GM18508 (cell line): ENCODE measurements at regions not wholly inside any gene's neighbourhood (a gene's known extent, or its start where the extent isn't known, plus 50 kb on each side); places are given as distances from the start of the nearest gene placed in this dataset.
"Not testable (repeated sequence)": the region's sequence is repeated elsewhere in the genome, so short reads cannot be mapped to it uniquely, and the experiment has no call there.

Experiments
- ATAC-seq: cut with Tn5 transposase; IDR thresholded peaks from one replicate; pipeline ENCODE4 v1.9.1; 2021; ENCODE audit warnings: moderate number of reproducible peaks; ENCODE audit not compliant: insufficient read depth, unreplicated experiment

DNA sequence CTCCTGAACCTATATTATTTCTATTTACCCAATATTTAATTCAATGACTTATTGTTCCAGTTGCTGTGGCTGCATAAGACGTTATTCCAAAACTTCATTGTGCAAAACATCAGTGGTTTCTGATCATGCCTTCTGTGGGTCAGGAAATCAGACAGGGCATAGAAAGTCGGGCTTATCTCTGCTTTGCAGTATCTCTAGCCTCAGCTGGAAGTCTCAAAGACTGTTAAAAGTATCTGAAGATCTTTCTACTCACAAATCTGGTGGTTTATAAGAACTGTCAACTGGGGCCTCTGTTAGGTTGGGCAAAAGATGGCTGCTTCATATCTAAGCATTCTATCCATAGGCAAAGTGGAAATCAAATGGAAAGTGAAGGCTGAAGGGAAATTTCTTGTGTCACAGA, 687.7 kb upstream of the ARRDC3 start:
- ATAC-seq = no peak

DNA sequence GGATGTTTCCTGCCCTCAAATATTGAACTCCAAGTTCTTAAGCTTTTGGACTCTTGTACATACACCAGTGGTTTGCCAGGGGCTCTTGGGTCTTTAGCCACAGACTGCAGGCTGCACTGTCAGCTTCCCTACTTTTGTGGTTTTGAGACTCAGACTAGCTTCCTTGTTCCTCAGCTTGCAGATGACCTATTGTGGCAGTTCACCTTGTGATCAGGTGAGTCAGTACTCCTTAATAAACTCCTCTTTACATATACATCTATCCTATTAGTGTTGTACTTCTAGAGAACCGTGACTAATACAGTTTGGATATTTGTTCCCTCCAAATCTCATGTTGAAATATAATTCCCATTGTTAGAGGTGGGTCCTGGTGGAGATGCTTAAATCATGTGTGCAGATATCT, 681.9 kb upstream of the ARRDC3 start:
- ATAC-seq = no peak

DNA sequence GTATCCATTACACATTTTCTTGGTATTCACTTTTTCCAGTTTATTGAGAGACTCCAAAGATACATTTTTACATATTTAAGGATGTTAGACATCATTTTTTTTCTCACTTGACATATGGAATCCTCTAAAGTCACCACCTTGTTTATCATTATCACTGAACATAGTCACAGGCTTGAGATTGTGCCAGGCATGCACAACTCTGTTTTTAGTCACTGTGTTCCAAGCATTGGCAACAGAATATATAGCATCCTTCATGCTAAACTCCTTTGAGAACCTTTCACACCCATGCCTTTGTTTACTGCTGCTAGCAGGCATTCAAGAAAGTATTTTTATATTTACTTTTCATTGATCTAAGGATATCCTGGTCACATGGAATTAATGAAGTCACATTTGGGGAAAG, 668.6 kb upstream of the ARRDC3 start:
- no peak for ATAC-seq

DNA sequence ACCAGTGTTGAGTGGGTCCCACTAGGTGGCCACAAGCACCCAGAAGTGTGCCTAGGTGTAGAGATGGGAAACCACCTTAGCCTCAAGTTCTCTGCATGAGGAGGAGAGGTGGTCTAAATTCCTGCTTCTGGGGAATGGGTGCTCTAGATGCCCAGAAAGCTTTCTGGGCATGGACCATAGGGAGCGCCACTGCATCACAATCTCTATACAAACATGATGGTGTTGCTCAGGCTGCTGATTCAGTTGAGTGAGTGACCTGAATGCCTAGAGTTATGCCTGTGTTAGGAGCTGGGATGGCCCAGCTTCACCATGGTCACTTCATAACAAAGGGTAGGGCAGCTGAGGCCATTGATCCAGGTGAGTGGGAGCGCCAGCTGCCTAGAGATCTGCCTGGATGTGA, 667.9 kb upstream of the ARRDC3 start:
- no peak for ATAC-seq

DNA sequence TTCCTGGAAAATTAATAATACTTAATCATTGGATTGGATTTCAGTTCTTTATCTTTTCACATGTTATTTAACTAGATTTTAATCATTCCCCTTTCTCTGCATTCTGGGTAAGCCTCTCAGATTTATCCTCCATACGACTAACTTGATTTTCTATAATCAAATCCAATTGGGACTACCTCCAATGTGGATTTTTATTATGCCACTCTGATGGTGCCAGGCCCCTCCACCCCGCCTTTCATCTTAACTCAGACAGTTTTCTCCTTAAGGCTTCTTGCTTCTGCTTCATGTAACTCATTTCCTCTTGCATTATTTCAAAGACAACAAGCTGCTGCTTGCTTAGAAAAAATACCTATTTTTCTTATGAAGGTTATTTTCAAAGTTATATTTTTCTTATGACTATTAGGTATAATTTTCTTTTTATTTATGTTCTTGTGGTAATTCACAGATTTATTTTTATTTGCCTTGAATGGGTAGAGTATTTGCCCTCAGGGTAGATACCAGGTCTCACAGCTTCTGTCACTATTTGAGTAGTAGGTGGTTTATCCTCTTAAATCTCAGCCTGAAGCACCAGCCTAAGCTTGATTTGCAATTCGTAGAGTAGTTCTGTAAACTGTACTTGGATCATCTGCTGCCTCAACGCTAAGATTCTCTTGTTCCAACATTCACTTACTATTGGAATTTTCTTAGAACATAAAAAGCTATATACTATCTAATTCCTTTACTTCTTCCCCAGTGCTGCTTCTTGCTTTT, 659.0 kb upstream of the ARRDC3 start:
- ATAC-seq = no peak

DNA sequence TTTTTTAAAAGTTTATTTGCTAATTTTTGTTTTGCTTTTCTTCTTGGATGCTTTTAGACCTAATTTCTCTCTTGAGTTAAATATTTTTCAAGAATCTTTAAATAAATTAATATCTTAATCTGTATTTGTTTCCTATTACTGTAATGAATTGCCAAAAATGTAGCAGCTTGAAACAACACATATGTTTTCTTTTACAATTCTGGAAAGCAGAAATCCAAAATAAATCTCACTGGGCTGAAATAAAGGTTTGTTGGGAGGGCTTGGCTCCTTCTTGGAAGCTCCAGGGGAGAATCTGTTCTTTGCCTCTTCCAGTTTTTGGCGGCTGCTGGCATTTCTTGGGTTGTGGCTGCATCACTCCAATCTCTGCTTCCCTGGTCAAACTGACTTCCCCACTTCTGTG, 658.1 kb upstream of the ARRDC3 start:
- no peak for ATAC-seq

DNA sequence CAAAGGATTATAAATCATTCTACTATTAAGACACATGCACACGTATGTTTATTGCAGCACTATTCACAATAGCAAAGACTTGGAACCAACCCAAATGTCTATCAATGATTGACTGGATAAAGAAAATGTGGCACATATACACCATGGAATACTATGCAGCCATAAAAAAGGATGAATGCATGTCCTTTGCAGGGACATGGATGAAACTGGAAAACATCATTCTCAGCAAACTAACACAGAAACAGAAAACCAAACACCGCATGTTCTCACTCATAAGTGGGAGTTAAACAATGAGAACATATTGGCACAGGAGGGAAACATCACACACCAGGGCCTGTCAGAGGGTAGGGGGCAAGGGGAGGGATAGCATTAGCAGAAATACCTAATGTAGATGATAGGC, 646.7 kb upstream of the ARRDC3 start:
- ATAC-seq = not testable (repeated sequence)

DNA sequence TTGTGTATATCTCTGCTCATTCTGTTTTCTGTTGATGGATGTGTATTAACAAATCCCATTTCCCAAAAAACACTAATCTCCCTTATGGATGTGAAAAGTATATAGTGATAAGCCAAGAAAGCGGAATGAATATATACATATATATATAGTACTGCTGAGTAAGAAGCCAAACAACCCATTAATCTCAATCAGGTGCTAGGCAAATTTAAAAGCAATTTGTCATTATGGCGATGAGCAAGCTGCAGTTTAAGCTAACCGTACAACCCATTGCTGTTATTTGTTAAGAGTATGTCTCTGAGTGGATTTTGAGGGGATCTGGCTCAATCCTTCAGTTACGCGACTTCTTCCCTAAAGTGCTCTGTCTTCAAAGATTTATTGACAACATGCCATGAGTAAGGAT, 640.4 kb upstream of the ARRDC3 start:
- no peak for ATAC-seq

DNA sequence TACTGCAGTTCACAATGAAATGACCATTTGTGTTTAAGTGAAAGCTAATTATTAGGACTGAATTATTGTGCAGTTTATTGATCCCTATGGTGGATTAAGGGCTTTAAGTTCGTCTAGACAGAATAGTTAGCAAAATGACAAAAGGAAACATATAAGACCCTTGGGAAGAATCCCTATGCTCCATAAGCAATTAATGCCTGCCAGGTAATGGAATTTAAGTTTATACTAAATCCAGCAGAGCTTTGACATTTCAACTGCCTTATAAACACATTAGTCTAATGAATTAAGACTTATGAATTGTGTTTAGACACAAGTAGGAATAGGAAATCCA, 640.0 kb upstream of the ARRDC3 start:
- ATAC-seq = no peak

DNA sequence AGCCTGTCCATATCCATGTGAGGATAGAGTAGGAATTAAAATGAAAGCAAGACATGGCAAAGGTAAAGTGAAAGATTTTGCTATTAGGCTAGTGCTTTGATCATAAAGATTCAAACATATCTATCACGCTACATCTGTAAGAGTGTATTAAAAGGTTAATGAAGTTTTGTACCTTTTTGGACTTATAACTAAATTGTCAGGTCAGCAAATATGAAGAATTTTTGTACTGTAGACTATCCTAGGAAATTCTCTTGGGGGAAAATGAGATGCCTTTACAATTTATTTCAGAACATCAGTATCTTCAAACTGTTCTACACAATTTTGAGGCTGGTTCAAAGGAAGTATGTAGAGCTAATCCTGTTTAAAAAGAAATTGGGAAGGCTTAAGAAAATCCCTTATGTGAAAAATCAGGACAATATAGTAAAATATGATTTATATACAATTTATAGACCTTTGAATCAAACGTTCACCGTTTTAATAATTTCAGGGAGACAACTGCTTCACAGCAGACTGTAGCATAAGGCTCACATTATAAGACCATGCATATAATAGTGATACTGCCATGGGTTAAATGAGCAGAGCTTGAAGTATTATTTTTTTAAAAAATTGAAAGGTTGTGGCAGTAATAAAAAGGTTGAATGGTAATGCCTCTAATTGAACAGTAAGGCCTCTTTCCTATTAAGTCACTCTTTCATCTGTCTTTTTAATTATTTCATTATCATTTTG, 639.5 kb upstream of the ARRDC3 start:
- ATAC-seq = no peak

DNA sequence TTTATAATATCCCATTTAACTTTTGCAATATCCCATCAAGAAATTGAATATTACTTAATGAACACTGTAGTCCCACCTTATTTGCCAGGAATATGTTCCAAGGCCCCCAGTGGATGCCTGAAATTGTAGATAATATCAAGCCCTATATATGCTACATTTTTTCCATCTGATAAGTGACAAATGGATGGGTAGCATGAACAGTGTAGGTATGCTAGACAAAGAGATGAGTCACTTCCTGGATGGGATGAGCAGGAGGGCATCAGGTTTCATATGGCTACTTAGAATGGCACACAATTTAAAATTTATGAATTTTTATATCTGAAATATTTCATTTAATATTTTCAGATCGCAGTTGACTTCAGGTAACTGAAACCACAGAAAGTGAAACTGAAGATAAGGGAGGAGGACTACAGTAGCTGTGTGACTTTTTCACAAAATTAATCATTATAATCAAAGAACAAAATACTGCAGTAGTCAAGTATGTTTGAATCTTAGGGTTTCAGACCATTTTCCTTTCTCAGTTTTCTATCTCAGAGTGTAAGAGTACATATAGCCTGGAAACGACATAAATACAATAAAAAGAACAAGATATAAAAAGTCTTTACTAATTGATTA, 636.4 kb upstream of the ARRDC3 start:
- no peak for ATAC-seq

DNA sequence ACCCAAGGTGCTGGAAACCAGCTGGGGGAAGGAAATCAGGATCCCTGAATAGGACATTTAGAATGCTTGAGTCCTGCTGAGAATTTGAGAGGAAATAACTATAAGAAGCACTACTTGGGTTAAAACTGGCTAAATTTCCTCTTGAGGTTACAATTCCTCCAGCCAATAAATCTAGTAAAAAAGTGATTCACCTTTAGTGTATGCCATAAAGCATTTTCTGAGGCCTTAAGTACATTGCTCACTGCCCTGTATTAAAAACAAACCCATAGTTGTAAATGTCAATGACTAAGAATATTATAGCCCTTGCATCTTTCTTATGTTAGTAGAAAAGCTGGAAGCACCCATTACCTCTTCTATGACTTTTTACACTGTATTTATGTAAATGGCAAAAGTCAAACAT, 634.7 kb upstream of the ARRDC3 start:
- ATAC-seq = no peak

DNA sequence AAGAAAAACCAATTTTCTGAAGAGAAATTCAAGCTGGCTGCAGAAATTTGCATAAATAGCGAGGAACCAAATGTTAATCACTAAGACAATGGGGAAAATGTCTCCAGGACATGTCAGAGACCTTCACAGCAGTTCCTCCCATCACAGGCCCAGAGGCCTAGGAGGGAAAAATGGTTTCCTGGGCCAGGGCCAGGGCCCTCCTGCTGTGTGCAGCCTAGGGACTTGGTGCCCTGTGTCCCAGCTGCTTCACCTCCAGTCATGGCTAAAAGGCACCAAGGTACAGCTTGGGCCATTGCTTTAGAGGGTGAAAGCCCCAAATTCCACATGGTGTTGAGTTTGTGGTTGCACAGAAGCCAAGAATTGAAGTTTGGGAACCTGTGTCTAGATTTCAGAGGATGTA, 628.7 kb upstream of the ARRDC3 start:
- ATAC-seq = not testable (repeated sequence)

DNA sequence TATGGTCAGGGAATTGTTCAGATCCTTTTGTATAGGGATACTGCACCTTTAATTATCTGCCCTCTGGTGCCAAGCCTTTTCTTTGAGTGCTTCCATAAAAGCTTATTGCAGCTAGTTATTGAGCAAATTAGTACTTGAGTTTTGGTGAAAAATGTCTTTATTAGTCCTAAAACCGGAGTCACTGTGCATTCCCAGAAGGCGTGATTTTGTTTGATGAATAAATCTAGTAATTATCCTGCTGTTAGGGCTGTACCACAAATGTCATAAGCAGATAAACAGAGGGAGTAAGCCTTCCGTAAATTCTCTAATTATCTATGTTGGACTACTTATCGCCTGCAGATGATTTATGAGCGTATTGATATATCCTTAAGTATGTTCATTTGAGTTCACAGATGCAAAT, 620.7 kb upstream of the ARRDC3 start:
- ATAC-seq = no peak

DNA sequence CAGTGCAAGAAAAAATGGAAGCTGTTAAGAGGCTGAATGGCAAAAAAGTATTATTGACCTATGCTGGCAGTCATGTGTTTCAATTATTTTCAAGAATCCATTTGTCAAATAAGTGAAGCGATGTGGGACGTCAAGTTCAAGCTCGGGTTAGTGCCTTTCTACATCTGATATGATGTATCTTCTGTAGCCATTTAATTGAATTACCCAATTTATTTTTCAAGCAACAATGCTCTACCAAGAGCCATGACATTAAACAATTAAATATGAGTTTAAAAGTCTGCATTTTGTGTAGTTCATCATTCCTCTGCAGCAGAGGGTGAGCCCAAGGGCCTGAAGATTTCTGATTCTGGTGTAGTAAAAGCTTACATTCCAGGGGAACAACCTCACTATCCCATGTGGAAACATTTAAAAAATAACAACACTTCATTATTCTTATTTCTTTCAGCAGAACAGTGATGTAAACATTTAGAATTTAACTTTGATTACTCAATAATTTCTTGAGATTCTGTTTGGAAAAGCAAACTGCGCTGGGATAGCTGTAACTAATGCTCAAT, 619.7 kb upstream of the ARRDC3 start:
- no peak for ATAC-seq

DNA sequence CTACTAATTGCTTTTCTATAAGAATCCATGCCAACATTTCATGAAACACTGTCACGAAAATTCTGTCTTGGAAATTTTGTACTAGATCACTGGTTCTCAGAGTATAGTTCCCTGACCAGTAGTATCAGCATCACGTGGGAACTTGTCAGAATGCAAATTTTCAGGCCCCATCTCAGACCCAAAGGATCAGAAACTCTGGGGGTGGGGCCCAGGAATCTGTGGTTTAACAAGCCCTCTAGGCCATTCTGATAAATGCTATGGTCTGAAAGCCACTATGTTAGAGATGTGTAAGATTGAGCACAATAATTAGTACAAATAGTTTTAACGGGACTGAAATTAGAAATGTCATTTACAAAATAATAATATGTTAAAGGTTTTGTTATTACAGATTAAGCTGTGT, 615.7 kb upstream of the ARRDC3 start:
- no peak for ATAC-seq

DNA sequence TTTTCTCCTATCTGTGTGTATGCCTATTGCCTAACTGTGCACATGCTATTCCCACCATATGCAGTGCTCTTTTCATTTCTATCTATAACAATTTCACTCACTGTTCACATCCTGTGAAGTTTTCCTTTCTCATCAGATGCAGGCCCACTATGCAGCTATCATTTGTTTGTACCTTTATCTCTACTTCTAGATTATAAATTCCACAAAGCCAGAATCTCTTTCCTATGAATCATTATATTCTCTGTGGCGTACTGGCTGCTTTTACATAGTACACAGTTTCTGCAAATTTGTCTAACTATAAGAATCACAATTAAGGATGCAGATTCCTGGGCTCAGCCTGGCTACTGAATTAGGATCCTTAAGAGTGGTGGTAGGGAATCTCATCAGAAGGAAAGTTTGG, 600.8 kb upstream of the ARRDC3 start:
- no peak for ATAC-seq

DNA sequence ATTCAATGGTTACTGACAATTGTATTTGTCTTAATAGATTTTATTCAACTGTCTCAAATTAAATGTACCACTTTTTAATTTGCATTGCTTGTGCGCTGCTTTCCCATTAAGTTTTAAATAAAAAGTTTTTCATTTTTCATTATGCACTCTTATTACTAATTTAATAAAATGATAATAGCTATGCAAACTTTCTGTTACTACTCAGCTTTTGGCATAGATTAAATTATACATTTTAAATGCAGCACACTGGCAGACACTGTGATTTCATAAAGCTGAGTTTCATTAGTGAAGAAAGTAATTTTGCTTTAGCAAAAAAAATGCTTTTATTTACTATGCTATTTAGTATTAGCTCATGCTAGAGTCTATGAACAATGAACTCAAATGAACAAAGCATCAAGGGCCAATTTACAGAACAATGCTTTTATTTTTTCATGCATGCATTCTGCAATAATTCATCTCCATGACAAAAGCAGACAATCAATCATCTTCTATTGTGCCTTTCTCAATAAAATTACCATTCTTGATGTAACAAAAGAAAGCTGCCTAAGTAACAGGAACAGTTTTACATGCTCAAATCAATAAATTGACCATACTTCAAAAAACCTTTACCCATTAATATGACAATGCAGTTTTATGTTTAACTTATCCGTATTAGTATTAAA, 595.2 kb upstream of the ARRDC3 start:
- no peak for ATAC-seq

DNA sequence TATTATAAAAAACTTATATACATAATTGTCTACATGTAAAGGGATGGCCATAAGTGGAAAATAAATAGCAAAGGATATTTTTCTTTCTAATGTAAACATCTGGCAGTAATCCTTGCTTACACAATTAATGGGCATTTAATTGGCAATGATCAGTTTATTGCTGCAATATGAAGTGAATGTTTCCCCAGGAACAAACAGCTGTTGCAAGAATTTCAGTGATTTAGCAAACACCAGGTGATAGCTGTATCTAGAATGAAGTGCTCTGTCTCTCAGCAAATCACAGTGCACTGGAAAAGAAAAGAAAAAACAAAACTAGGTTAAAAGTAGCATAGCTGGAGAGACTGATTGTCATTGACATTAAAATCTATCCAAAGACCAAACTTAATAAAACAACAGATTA, 594.5 kb upstream of the ARRDC3 start:
- no peak for ATAC-seq

DNA sequence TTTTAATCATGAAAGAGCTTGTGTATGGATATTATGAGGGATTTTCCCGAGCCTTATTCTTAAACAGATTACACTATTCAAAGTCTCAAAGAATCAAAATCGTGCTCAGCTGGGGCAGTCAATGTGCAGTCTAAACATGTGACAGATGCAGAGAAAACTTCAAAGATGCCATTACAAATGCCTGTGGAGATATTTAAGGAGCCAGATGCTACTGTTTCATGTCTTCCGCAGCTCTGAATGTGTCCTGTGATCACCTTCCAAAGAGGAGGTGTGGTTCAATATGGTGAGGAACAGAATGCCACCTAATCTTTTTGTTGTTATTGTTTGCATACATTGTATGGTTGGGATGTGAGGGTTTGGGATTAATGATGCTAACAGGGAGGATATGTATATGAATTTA, 593.3 kb upstream of the ARRDC3 start:
- no peak for ATAC-seq

DNA sequence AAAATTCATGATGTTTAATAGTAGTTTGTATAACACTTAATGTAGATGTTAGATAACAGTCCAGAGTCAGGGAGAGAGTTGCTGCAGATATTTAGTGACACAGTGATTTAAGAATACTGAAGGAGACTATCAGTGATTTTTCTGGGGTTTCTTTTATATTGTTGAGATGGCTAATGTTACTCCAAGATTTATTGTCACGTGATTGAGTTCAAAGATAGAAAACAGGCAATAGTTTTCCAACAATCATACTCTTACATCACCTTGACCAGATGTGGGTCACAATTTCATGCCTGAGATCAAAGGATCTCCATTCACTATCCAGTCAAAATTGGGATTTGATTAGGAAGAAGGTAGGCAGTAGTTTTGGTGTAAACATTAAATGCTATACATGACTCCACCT, 580.0 kb upstream of the ARRDC3 start:
- no peak for ATAC-seq
